Natural killer cell (primary cell): ENCODE measurements at regions not wholly inside any gene's neighbourhood (a gene's known extent, or its start where the extent isn't known, plus 50 kb on each side); places are given as distances from the start of the nearest gene placed in this dataset.

Experiments used
- ATAC-seq, 3 donors: fragments of 150-1000 bp in 2 of 3; fragments of 200-7000 bp in 1 of 3; cut with Tn5 transposase; 1 replicate in 1 of 3; 2 replicates in 2 of 3; pipeline ENCODE4 v1.10.0; 2021; ENCODE audit warnings: mild to moderate bottlenecking in 2 of 3, moderate library complexity in 2 of 3
- DNase-seq, 2 donors: peaks; one replicate each; pipeline versions ENCODE4 v3.0.0 to v3.0.0-alpha.2; 2013 to 2021; ENCODE audit warnings: mixed read lengths in 1 of 2
- H3K27ac ChIP-seq: one replicate; pipeline ENCODE4 v1.5.1; 2013; ENCODE audit warnings: mild to moderate bottlenecking, low read length
- H3K27me3 ChIP-seq: one replicate; pipeline ENCODE4 v1.6.1; 2013; ENCODE audit warnings: low read length; ENCODE audit not compliant: control insufficient read depth, insufficient read depth
- H3K36me3 ChIP-seq: one replicate; pipeline ENCODE4 v1.6.1; 2013; ENCODE audit warnings: low read length; ENCODE audit not compliant: control insufficient read depth, insufficient read depth
- H3K4me1 ChIP-seq: one replicate; pipeline ENCODE4 v1.6.1; 2013; ENCODE audit warnings: low read length; ENCODE audit not compliant: control insufficient read depth, insufficient read depth
- H3K4me3 ChIP-seq: one replicate; pipeline ENCODE4 v1.5.1; 2013; ENCODE audit warnings: low read length
- H3K9me3 ChIP-seq: one replicate; pipeline ENCODE4 v1.6.1; 2013; ENCODE audit warnings: low read length; ENCODE audit not compliant: control insufficient read depth, insufficient read depth
- H3K27ac Mint-ChIP-seq, 2 donors: one replicate each; pipeline ENCODE4 v1.8.0; 2022; ENCODE audit warnings: mild to moderate bottlenecking in 2 of 2, mixed read lengths in 2 of 2, moderate library complexity in 1 of 2
- H3K27me3 Mint-ChIP-seq, 2 donors: one replicate each; pipeline ENCODE4 v1.8.0; 2022; ENCODE audit warnings: low read depth in 2 of 2, mixed read lengths in 2 of 2
- H3K36me3 Mint-ChIP-seq: one replicate; pipeline ENCODE4 v1.8.0; 2022; ENCODE audit warnings: mixed read lengths
- H3K4me1 Mint-ChIP-seq, 2 donors: one replicate each; pipeline ENCODE4 v1.8.0; 2022; ENCODE audit warnings: mixed read lengths in 2 of 2
- H3K4me3 Mint-ChIP-seq: one replicate; pipeline ENCODE4 v1.8.0; 2022; ENCODE audit warnings: mild to moderate bottlenecking, moderate library complexity, mixed read lengths
- H3K9me3 Mint-ChIP-seq, 2 donors: one replicate each; pipeline ENCODE4 v1.8.0; 2022; ENCODE audit warnings: mixed read lengths in 2 of 2
- WGBS: methylation state at CpG from one replicate; pipeline ENCODE4 v1.1.7; 2013; ENCODE audit warnings: missing lambda C conversion rate; ENCODE audit not compliant: insufficient coverage; 5-methylcytosine and 5-hydroxymethylcytosine counted together
- intact Hi-C: fragments of 100-400 bp; cut with micrococcal nuclease; formaldehyde crosslinking; loops from one replicate; pipeline ENCODE4 v1.14.2; 2022
- TF ChIP-seq, protein P1 (sequence below): fragments of 200-600 bp; IDR thresholded peaks from one replicate; pipeline ENCODE4 v1.8.0; 2022; ENCODE audit warnings: antibody characterized with exemption

DNA sequence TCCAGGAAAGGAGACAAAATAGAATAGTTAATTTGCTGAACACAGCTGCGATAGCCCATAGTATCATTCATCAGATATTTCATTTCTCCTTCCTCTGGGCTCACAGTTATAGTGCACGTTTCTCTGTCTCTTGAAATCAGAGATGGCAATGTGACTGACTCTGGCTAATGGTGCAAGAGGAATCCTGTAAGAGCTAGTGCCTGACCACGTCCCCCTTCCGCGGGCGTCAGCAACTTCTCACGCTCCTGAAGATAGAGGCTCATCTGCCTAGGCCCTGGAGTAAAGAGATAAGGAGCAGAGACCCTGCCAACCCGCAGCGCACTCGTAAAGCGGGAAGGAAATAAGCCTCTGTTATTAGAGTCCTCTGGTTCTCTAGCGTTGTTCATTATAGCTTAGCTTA, 391.8 kb downstream of the VPS13C start:
- H3K4me3 ChIP-seq: no peak overlapping the region
- TF ChIP-seq, protein P1, sequence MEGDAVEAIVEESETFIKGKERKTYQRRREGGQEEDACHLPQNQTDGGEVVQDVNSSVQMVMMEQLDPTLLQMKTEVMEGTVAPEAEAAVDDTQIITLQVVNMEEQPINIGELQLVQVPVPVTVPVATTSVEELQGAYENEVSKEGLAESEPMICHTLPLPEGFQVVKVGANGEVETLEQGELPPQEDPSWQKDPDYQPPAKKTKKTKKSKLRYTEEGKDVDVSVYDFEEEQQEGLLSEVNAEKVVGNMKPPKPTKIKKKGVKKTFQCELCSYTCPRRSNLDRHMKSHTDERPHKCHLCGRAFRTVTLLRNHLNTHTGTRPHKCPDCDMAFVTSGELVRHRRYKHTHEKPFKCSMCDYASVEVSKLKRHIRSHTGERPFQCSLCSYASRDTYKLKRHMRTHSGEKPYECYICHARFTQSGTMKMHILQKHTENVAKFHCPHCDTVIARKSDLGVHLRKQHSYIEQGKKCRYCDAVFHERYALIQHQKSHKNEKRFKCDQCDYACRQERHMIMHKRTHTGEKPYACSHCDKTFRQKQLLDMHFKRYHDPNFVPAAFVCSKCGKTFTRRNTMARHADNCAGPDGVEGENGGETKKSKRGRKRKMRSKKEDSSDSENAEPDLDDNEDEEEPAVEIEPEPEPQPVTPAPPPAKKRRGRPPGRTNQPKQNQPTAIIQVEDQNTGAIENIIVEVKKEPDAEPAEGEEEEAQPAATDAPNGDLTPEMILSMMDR: no peak
- H3K4me1 ChIP-seq: no peaks in the 10 kb centered on the region
- no peaks in the 10 kb centered on the region for H3K36me3 ChIP-seq
- H3K27ac Mint-ChIP-seq: no peak overlapping the region
- no peak overlapping the region for H3K4me3 Mint-ChIP-seq
- H3K27me3 Mint-ChIP-seq: peaks cover 24 to 66% of the 10 kb centered on the region in 2 donors
- WGBS: 77% methylated on average over 11 of the region's 12 CpGs
- no peaks in the 10 kb centered on the region for H3K36me3 Mint-ChIP-seq
- no peaks in the 10 kb centered on the region for H3K27me3 ChIP-seq
- DNase-seq (no peak), ATAC-seq (no peak)
- H3K4me1 Mint-ChIP-seq: no peaks in the 10 kb centered on the region
- no peak overlapping the region for H3K27ac ChIP-seq
- no peaks in the 10 kb centered on the region for H3K9me3 Mint-ChIP-seq
- intact Hi-C loops: no loop called here
- H3K9me3 ChIP-seq: no peaks in the 10 kb centered on the region

DNA sequence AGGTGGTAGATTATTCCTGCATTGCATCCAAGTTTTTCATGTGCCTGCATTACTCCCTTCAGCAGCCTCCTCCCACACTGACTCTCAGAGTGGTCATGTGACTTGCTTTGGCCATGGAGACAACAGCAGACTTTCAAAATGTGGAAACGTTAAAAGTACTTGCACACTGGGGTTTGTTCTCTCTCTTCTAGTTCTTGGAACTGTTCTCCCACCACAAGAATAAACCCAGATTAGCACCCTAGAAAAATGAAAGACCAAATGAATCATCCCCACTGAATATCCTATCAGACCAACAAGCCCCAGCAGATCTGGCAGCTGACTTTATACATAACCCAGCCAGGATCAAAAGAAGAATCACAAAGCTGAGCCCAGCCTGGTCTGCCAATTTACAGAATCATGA, 398.5 kb downstream of the VPS13C start:
- TF ChIP-seq, protein P1: no peak
- H3K27ac Mint-ChIP-seq: no peak overlapping the region
- H3K4me1 Mint-ChIP-seq: no peaks in the 10 kb centered on the region
- peaks cover 25 to 57% of the 10 kb centered on the region in 2 donors for H3K27me3 Mint-ChIP-seq
- no peaks in the 10 kb centered on the region for H3K36me3 ChIP-seq
- H3K4me3 Mint-ChIP-seq: no peak overlapping the region
- no peaks in the 10 kb centered on the region for H3K9me3 Mint-ChIP-seq
- H3K4me3 ChIP-seq: no peak overlapping the region
- no peaks in the 10 kb centered on the region for H3K4me1 ChIP-seq
- no peaks in the 10 kb centered on the region for H3K27me3 ChIP-seq
- no peaks in the 10 kb centered on the region for H3K36me3 Mint-ChIP-seq
- no peak for ATAC-seq
- H3K9me3 ChIP-seq: no peaks in the 10 kb centered on the region
- WGBS: 50% methylated on average over 1 of the region's 1 CpG
- intact Hi-C loops: no loop called here
- DNase-seq: no peak
- no peak overlapping the region for H3K27ac ChIP-seq

DNA sequence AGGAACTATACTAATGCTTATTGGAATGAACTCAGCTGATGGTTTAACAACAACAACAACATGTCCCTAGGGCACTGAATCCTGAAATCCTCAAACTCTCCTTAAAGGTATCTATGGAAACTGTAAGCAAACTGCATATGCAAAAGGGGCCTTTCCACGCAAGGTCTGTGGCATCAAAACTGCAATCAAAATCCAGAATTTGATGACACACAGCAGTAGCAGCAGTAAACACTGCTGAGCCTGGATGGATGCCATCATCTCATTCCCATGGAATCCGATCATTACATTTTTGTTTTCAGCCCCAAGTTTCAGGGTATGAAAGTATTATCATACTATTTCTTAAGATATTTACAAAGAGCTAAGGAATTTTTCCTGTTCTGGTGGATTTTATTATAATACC, 399.7 kb downstream of the VPS13C start:
- WGBS: 94% methylated on average over 1 of the region's 2 CpGs
- TF ChIP-seq, protein P1: no peak
- intact Hi-C loops: no loop called here
- H3K9me3 Mint-ChIP-seq: no peaks in the 10 kb centered on the region
- Histone ChIP-seq H3K4me1 (no peaks in the 10 kb centered on the region), H3K36me3 (no peaks in the 10 kb centered on the region), H3K9me3 (no peaks in the 10 kb centered on the region), H3K27ac (no peak overlapping the region), H3K4me3 (no peak overlapping the region), H3K27me3 (no peaks in the 10 kb centered on the region)
- H3K4me3 Mint-ChIP-seq: no peak overlapping the region
- peaks cover 23 to 45% of the 10 kb centered on the region in 2 donors for H3K27me3 Mint-ChIP-seq
- no peak overlapping the region for H3K27ac Mint-ChIP-seq
- no peak for ATAC-seq
- no peaks in the 10 kb centered on the region for H3K36me3 Mint-ChIP-seq
- no peak for DNase-seq
- no peaks in the 10 kb centered on the region for H3K4me1 Mint-ChIP-seq

DNA sequence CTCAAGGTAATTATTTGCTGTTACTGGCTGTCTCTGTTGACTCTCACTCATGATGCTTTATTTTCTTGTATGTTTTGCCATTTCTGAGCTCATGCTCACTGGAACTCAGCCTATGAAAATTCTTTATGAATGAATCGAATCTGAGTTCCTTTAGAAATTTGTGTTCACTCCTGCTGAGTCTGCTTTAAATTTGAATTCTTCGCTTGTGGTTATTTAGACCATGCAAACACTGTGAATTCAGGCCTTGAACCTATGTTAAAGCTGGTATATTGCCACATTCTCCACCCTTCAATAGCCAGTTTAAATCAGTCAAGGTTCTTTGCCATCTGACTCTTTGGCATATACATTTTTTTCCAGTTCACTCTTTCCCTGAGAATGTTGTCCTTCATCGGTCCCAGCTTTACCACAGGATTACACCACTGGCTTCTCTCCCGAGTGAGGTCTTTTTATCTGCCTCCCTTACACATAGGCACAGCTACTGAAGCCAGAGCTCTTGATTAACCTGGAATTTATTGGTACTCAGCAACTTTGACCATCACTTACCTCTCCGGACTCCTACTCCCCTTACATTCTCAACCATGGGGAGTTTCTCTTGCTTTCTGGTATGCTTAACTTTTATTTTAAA, 400.6 kb downstream of the VPS13C start:
- Mint-ChIP-seq H3K36me3 (no peaks in the 10 kb centered on the region), H3K4me1 (no peaks in the 10 kb centered on the region), H3K27ac (no peak overlapping the region), H3K27me3 (peaks cover 15 to 36% of the 10 kb centered on the region in 2 donors), H3K9me3 (no peaks in the 10 kb centered on the region), H3K4me3 (no peak overlapping the region)
- intact Hi-C loops: no loop called here
- ATAC-seq (no peak), DNase-seq (no peak)
- Histone ChIP-seq H3K36me3 (no peaks in the 10 kb centered on the region), H3K27me3 (no peaks in the 10 kb centered on the region), H3K4me1 (no peaks in the 10 kb centered on the region), H3K4me3 (no peak overlapping the region), H3K27ac (no peak overlapping the region), H3K9me3 (no peaks in the 10 kb centered on the region)
- WGBS: 86% methylated on average over 5 of the region's 5 CpGs
- TF ChIP-seq, protein P1: no peak
